HG03066 (cell line): ENCODE measurements at regions not wholly inside any gene's neighbourhood (a gene's known extent, or its start where the extent isn't known, plus 50 kb on each side); places are given as distances from the start of the nearest gene placed in this dataset.
"Not testable (repeated sequence)": the region's sequence is repeated elsewhere in the genome, so short reads cannot be mapped to it uniquely, and the experiment has no call there.

Experiments used
- ATAC-seq: cut with Tn5 transposase; IDR thresholded peaks from one replicate; pipeline ENCODE4 v1.9.1; 2021; ENCODE audit warnings: low read depth; ENCODE audit not compliant: unreplicated experiment

DNA sequence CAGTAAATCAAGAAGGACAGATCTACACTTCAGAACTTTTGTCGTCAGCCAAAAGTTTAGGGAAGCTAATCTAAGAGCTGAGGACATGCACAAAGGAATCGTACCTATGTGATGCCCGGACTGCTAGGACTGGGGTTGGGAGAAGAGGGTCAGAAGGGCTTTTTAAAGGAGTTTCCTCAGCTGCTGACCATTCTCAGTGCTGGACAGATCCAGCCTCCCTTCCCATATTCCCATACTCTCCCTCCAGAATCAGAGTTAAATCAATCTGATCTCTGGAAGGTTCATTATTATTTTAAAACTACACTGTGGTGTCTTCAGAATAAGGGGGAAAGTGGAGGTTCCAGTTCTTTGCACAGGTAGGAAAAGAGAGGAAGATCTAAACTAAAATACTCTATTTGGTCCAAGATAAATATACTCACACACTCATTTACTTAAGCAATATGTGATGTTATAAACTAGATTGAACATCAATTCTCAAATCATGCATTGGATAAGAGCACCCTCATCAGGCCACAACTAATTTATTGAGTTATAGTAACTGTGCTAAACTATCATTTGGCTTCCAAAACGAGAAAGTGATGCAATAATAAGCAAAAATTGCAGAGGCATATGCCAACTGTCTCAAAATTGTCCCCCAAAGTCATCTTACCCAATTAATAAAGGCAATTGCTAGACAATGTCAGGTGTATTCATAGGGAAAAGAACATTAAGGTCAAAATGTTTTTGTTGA lies 124.7 kb downstream of the HNRNPD start:
- ATAC-seq, result no peak

DNA sequence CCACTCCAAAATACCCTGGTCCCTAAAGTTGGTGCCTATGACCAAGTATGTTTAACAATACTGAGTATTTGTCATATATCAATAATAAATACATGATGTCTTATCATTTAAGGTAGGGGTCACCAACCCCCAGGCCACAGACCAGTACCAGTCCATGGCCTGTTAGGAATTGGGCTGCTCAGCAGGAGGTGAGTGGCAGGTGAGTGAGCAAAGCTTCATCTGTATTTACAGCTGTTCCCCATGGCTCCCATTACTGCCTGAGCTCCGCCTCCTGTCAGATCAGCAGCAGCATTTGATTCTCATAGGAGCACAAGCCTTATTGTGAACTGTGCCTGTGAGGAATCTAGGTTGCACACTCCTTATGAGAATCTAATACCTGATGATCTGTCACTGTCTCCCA lies 126.2 kb downstream of the HNRNPD start:
- no peak for ATAC-seq

DNA sequence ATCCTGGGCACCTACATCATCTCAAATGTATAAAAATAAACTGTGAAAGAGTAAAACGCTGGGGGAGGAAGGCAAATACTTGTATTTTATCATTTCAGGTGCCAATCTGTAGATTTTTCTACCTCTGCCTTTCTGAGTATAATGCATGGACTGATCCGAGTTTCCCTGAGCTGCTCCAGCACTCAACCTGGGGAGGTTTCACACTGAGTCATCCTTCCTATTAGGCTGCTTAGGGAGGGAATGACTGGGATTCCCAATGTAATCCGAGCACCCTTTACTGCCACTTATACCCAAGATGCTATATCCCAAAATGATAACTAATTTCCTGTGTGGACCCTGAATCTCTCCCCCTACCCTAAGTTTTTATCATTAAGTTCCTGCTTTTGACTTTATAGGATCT lies 126.6 kb downstream of the HNRNPD start:
- no peak for ATAC-seq

DNA sequence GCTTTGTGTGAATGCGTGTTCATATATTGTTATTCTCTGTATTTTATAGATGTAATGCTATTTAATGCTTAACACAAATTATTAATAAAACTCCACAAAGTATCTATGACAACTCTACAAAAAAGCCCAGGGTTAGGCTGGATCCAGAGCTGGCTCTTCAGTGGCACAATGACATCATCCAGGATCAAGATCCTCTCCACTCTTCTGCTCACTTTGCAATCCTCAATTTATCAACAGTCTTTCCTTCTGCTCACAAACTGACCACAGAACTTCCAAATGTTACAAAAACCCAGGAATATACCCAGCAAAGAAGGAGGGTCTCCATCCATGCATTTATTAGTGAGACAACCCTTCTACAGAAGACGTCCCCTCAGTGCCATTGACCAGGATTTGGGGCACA lies 132.3 kb downstream of the HNRNPD start:
- ATAC-seq, result no peak

DNA sequence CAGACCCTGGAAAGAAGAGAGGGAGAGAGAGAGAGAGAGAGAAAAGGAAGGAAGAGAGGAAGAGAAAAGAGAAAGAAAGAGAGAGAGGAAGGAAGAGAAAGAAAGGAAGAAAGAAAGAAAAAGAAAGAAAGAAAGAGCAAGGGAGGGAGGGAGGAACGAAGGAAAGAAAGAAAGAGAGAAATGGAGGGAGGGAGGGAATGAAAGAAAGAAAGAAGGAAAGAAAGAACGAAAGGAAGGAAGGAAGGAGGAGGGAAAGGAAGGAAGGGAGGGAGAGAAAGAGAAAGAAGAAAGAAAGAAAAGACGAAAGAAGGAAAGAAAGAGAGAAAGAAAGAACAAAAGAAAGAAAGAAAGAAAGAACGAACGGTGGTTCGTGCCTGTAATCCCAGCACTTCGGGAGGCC lies 133.4 kb downstream of the HNRNPD start:
- ATAC-seq, result no peak

DNA sequence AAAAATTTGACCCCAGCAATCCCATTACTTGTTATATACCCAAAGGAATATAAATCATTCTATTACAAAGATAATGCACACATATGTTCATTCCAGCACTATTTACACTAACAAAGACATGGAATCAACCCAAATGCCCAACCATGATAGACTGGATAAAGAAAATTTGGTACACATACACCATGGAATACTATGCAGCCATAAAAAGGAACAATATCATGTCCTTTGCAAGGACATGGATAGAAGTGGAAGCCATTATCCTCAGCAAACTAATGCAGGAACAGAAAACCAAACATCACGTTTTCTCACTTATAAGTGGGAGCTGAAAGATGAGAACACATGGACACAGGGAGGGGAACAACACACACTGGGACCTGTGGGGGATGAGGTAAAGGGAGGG lies 136.6 kb downstream of the HNRNPD start:
- ATAC-seq, result not testable (repeated sequence)

DNA sequence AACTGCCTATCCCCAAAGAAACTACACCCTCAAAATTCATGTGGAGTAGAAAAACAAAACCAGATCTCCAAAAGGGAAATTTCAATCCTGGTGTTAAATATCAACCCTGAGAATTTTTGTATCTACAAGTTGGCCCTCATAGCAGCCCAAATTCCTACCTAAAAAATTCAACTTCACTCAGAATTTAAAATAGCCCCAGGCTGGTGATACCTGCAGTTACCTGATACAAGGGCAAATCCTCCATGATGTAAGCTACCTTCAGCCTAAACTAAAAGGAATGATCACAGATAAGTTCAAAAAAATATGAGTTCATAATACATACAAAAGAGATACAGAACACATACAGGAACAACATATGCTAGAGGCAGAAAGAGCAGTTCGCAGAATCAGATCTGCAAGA lies 138.4 kb downstream of the HNRNPD start:
- no peak for ATAC-seq

DNA sequence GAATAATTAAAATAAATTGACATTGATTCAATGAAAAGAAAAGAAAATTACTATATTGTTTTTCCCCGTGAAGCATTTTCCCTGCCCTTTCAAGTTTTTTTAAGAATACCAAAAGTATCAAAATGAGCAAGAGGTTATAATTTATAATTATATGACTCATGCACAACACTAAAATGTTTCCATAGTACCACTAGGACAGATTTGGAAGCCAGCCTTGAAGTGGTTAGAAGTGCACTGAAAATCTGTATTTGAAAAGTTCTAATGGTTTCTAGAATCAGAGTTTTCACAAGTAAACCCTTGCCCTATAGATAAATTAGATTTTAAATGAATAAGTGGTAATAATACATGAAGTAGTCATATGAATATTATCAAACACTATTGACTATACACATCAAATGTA lies 140.9 kb downstream of the HNRNPD start:
- ATAC-seq, result no peak

DNA sequence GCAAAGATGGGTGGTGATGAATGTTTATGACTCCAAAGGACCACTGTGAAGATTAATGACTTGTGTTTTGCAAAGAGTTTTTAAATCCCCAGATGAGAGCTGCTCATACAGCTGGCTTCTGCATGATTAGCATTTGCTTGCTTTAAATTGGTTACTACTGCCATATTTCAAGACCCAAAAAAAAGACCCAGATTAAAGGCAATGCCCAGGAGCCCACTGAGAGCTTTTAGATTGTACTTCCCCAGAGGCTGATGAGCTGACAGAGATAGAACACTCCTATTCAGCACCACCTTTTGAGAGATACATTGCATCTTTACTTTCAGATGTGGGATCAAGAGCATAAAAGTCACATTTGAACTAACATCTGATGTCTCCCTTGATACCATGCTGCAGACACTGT lies 142.0 kb downstream of the HNRNPD start:
- no peak for ATAC-seq

DNA sequence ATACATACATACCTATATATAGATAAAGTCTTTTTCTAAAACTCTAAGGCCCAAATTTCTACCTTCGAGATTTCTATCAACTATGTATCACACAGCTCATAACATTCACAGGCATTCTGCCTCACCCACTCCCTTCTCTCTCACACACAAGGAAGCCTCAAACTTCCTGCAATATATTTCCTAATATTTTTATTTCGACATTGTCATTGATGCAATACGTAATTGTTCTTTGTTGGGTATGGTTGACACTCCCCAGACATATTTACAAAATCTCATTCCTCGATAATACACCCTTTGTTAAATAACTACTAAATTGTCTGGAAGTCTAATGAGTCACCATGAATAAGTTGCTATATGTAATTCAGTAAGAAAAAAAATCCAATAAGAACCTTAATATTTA lies 143.5 kb downstream of the HNRNPD start:
- no peak for ATAC-seq

DNA sequence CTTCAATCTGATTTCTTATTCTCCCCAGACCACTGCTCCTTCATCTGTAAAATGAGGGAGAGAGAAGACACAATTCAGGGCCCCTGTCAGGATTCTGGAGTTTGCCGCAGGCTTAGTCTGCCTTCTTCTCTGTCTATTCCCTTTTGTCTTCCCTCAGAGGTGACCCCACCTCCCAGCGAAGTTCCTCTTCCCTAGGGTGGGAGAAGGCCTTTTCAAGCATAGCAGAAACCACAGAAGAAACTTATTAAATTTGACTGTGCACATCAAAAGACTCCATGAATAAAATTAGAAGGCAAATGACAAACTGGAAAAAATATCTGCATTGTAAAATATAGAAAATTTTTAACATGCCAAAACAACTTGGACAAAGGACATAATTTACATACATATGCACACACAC lies 148.8 kb downstream of the HNRNPD start:
- ATAC-seq, result no peak

DNA sequence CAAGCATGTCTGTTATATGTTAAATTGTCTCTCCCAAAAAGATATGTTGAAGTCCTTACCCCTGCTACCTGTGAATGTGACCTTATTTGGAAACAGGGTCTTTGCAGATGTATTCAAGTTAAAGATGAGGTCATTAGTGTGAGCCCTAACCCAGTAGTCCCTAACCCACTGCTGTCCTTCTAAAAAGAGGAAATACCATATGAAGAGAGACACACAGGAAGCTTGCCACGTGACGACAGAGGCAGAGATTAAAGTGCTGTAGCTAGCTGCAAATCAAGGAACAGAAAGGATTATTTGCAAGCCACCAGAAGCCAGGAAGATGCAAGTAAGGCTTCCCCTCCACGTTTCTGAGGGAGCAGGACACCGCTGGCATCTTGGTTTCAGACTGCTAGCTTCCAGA lies 150.1 kb downstream of the HNRNPD start:
- no peak for ATAC-seq

DNA sequence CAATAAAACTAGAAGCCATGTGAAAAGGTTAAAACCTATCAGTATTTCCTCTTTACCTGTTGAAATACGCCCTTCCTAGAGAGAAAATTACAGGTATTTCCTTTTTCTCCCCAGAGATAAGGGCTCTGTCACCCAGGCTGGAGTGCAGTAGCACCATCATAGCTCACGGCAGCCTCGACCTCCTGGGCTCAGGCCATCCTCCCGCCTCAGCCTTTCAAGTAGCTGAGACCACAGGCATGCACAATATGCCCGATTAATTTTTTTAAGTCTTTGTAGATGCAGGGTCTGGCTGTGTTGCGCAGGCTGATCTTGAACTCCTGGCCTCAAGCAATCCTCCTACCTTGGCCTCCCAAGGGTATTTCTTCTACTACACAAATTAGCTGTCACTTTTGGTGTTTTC lies 154.4 kb downstream of the HNRNPD start:
- ATAC-seq, result no peak

DNA sequence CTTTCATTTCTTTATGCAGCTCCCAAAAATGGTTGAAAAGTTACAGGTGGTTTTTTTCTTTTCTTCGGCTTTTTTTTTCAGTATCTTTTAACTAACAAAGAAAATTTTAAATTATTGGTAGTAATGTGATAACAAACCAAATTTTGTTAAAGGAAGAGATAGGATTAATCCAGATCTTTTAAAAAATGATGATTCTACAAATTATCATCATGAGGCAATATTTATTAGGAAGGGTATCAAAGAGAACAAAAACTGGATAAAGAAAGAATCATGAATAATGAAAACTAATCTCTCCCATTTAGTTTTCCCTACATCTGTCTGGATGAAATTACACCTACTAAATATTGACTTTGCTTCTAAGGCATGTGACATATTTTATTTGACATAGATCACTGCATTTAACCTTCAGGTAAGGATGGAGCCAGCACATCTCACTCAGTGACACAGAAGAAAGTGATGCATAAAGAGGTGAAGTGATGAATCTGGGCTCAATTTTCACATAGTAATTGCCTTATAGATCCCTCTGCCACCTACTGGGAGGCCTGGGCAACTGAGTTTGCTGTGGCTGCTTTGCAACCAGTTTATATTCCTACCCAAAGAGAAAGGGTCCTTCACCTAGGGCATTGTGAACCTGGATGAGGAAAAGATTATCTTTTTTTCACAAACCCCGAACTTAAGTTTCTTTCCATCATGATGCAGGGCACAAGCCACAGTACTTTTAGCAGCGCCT lies 155.6 kb downstream of the HNRNPD start:
- no peak for ATAC-seq

DNA sequence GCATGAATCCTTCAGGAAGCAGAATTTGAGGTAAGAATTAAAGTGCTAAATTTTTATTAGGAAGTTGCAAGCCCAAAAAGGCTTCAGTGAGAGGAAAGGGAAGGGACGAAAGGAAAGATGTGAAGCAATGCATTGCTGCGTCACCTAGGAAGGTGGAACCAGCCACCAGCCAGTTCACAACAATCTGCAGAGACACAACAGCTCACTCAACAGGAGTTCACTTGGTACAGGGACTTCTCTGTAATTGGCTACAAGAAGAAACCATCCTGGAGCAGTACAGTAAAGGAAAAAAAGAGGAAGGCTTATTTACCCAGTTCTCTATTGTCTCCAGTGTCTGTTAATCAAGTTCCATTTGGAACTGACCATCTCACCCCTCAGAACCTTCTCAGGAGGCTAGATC lies 157.6 kb downstream of the HNRNPD start:
- ATAC-seq, result no peak

DNA sequence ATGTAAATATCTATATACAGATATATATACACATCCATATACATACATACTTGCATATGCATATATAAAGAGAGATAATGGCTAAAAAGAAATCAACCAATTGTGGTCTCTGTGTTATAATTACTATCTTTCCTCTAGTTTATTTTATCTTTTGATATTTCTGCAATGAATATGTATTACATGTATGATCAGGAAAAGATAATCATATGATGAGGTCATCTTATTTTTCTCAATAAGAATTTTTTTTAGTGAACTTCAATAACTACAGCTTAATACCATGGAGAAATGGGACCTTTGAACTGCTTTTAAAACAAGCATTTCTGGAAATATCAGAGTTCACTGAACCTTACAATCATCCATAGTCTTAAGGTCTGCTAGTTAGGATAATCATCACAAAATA lies 158.0 kb downstream of the HNRNPD start:
- no peak for ATAC-seq

DNA sequence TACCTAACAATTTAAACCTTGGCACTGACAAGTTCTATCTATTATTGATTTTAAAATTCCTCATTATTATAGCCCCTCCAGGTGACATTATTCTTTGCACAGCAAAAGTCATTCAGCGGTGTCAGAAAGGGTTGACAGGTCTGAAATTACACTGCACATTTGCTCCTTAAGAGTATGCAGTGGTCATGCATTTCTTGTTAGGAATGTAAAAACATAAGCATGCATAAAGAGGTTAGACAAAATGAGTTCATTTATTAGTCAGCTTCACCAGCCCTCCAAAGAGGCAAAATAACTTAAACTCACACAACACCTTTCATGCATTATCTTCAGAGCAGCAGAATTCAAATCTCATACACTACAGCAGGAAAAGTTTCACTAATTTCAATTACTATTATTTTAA lies 158.8 kb downstream of the HNRNPD start:
- ATAC-seq, result no peak

DNA sequence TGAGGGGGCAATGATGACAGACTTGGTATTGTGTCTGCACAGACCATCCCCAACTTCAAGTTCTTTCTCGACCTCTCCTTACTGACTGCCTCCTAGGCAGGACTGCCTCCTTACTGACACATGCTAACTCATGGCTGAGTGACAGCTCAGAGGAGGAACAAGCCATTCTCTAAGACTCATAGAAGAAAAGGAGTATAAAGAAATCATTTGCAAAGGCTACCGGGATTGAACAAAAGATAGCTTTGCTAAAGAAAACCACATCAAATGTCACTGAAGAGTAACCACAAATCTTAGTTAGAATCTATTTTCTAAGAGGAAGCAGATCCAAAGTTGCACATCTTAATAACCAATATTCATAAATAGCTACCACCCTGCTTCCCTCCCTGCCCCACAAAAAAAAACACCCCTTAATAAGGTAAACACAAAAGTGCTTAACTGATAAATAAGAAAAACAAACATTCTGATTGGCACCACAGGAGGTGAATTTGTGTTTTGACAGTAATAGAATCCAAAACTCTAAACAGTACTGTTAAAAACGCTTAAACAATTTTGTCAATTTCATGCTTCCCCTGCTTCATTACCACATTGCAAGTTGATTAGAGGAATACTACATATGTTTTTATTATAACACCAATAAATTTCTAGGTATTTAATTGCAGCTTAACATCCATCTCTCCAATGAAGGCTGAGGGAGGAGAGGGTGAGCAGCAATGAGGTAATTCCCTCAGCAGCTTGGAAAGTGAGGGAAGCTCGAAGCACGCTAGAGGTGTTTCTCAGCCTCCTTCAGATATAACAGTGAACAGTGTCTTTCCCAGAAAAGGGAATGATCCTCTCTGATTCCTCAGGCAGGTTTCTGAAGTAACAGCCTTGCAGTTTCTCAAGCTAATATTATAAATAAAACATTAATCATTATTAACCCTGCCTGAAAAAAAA lies 160.0 kb downstream of the HNRNPD start:
- no peak for ATAC-seq

DNA sequence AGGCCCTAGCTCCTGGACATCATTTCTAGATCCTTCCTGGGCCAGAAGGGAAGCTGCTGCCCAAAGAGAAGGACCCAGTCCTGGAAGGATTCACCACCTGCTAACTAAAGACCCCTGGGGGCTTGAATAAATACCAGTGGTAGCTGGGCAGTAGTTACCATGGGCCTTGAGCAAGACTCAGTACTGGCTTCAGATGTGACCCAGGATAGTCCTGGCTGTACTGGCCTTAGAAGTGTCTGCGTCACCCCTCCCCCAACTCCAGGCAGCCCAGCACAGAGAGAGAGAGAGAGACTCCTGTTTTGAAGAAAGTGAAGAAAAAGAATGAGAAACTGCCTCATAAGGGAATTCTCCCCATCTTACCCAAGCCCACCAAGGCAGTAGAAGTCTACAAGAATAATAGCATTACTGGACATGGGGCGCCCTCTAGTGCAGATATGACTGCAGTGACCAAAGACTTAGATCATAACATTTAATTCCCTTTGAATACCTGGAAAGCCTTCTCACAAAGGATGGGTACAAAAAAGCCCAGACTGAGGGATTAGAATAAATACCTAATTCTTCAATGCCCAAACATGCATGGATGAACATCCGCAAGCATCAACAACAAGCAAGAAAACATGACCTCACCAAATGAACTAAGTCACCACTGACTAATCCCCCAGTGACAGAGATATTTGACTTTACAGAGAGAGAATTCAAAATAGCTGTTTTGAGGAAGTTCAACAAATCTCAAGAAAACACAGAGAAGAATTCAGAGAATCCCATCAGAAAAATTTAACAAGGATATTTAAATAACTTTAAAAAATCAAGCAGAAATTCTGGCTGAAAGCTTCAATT lies 171.8 kb downstream of the HNRNPD start:
- ATAC-seq, result no peak

DNA sequence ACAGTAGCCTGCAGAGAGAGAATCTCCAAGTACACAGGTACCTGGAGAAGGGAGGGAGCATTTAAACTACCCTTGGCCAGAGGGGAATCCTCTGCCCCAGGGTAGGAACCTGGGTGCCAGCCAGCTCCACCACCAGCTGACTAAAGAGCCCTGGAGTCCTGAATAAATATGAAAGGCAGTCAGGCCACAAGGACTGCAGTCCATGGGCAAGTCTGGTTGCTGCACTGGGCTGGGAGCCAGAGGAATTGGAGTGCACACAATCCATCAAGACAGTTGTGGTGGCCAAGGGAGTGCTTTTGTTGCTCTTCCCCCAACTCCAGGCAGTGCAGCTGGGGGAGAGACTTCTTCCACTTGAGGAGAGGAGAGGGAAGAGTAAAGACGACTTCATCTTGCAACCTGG lies 172.5 kb downstream of the HNRNPD start:
- no peak for ATAC-seq
